ENCODE measurements at regions not wholly inside any gene's neighbourhood (a gene's known extent, or its start where the extent isn't known, plus 50 kb on each side); places are given as distances from the start of the nearest gene placed in this dataset.
"Not testable (repeated sequence)": the region's sequence is repeated elsewhere in the genome, so short reads cannot be mapped to it uniquely, and the experiment has no call there.

- no peaks in the 10 kb centered on the region for H3K4me1 ChIP-seq
- DNase-seq, result no peak
- H3K27ac ChIP-seq, result no peak overlapping the region
- no peaks in the 10 kb centered on the region for H3K36me3 ChIP-seq
- TF ChIP-seq, protein P1, sequence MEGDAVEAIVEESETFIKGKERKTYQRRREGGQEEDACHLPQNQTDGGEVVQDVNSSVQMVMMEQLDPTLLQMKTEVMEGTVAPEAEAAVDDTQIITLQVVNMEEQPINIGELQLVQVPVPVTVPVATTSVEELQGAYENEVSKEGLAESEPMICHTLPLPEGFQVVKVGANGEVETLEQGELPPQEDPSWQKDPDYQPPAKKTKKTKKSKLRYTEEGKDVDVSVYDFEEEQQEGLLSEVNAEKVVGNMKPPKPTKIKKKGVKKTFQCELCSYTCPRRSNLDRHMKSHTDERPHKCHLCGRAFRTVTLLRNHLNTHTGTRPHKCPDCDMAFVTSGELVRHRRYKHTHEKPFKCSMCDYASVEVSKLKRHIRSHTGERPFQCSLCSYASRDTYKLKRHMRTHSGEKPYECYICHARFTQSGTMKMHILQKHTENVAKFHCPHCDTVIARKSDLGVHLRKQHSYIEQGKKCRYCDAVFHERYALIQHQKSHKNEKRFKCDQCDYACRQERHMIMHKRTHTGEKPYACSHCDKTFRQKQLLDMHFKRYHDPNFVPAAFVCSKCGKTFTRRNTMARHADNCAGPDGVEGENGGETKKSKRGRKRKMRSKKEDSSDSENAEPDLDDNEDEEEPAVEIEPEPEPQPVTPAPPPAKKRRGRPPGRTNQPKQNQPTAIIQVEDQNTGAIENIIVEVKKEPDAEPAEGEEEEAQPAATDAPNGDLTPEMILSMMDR (IDR thresholded peaks at IDR 0.05), result no peak
- no peak for TF ChIP-seq POLR2A (IDR thresholded peaks at IDR 0.05)
- H3K9me3 ChIP-seq, result no peaks in the 10 kb centered on the region
- intact Hi-C loops (cut with DNase I; ENCODE audit: low total_unique reads), result no loop called here
- no peaks in the 10 kb centered on the region for H3K27me3 ChIP-seq
- no peak overlapping the region for H3K4me3 ChIP-seq
Measured at GRCh38 chr1:199590708-199591107, 436.8 kb upstream of the NR5A2 start.

DNA sequence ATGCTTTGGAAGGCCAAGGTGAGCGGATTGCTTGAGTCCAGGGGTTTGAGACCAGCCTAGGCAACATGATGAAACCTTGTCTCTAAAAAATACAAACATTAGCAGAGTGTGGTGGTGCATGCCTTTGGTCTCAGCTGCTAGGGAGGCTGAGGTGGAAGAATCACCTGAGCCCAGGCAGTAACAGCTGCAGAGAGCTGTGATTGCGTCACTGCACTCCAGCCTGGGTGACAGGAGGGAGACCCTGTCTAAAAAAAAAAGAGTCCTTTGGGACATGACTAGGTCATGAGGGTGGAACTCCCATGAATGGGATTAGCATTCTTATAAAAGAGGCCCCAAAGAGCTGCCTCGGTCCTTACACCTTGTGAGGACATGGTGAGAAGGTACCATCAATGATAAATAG is 436.0 kb upstream of the NR5A2 start:
- intact Hi-C loops (cut with DNase I; ENCODE audit: low total_unique reads), result no loop called here
- no peak for DNase-seq

GRCh38 chr1:199593475-199593874 is 434.0 kb upstream of the NR5A2 start:
- Histone ChIP-seq H3K27ac (no peak overlapping the region), H3K4me3 (no peak overlapping the region), H3K9me3 (no peaks in the 10 kb centered on the region), H3K4me1 (no peaks in the 10 kb centered on the region), H3K36me3 (no peaks in the 10 kb centered on the region), H3K27me3 (no peaks in the 10 kb centered on the region)
- DNase-seq, result no peak
- TF ChIP-seq POLR2A (IDR thresholded peaks at IDR 0.05), result no peak
- TF ChIP-seq, protein P1 (IDR thresholded peaks at IDR 0.05), result no peak
- intact Hi-C loops (cut with DNase I; ENCODE audit: low total_unique reads), result no loop called here

More for the DNA sequence above, 436.0 kb upstream of the NR5A2 start:
- H3K9me3 ChIP-seq, result no peaks in the 10 kb centered on the region
- no peaks in the 10 kb centered on the region for H3K36me3 ChIP-seq
- no peak overlapping the region for H3K4me3 ChIP-seq
- H3K27me3 ChIP-seq, result no peaks in the 10 kb centered on the region
- TF ChIP-seq, protein P1 (IDR thresholded peaks at IDR 0.05), result no peak
- no peak for TF ChIP-seq POLR2A (IDR thresholded peaks at IDR 0.05)
- no peaks in the 10 kb centered on the region for H3K4me1 ChIP-seq
- no peak overlapping the region for H3K27ac ChIP-seq

DNA sequence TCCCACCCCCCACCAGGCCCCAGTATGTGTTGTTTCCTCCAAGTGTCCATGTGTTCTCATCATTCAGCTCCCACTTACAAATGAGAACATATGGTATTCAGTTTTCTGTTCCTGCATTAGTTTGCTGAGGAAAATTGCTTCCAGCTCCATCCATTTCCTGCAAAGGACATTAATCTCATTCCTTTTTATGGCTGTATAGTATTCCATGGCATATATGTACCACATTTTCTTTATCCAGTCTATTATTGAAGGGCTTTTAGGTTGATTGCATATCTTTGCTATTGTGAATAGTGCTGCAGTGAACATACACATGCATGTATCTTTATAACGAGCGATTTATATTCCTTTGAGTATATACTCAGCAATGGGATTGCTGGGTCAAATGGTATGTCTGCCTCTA is 431.1 kb upstream of the NR5A2 start:
- H3K27me3 ChIP-seq; H3K27ac ChIP-seq; H3K4me1 ChIP-seq; H3K36me3 ChIP-seq; intact Hi-C loops (cut with DNase I; ENCODE audit: low total_unique reads); DNase-seq; H3K9me3 ChIP-seq; H3K4me3 ChIP-seq: not testable (repeated sequence)

DNA sequence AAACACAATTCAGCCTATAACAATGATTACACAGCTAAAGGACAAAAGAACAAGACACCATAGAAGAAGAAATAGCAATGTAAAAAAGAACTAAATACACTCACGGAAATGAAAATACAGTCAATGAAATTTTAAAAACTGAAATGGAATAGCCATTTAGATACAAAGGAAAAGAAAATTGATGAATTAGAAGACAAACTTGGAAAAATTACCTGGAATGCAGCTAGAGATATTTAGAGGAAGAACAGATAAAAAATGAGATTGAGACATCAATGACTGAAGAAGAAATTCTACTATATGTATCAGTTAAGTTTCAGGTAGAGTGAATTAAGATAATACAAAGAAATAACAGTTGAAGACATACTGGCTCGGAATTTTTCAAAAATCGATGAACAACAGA is 430.4 kb upstream of the NR5A2 start:
- Histone ChIP-seq H3K27me3 (no peaks in the 10 kb centered on the region), H3K36me3 (no peaks in the 10 kb centered on the region), H3K4me3 (no peak overlapping the region), H3K9me3 (no peaks in the 10 kb centered on the region), H3K27ac (no peak overlapping the region), H3K4me1 (no peaks in the 10 kb centered on the region)
- no peak for DNase-seq
- no peak for TF ChIP-seq POLR2A (IDR thresholded peaks at IDR 0.05)
- TF ChIP-seq, protein P1 (IDR thresholded peaks at IDR 0.05), result no peak
- intact Hi-C loops (cut with DNase I; ENCODE audit: low total_unique reads), result no loop called here

- Histone ChIP-seq H3K27me3 (no peaks in the 10 kb centered on the region), H3K4me3 (no peak overlapping the region), H3K9me3 (no peaks in the 10 kb centered on the region), H3K27ac (no peak overlapping the region), H3K36me3 (no peaks in the 10 kb centered on the region), H3K4me1 (no peaks in the 10 kb centered on the region)
- TF ChIP-seq POLR2A (IDR thresholded peaks at IDR 0.05), result no peak
- TF ChIP-seq, protein P1 (IDR thresholded peaks at IDR 0.05), result no peak
- intact Hi-C loops (cut with DNase I; ENCODE audit: low total_unique reads), result no loop called here
- no peak for DNase-seq
Measured at GRCh38 chr1:199608414-199608813, 419.1 kb upstream of the NR5A2 start.
